DOHH2 (cell line): ENCODE measurements at regions not wholly inside any gene's neighbourhood (a gene's known extent, or its start where the extent isn't known, plus 50 kb on each side); places are given as distances from the start of the nearest gene placed in this dataset.

ENCODE experiments used
- H3F3A ChIP-seq: fragments of 200-600 bp; sonication (generic), shearing (Covaris generic); 2 replicates; pipeline ENCODE4 v1.6.0; 2016; ENCODE audit warnings: antibody characterized with exemption, mild to moderate bottlenecking; ENCODE audit not compliant: control insufficient read depth, insufficient read depth
- H3K27ac ChIP-seq: fragments of 200-600 bp; sonication (generic); 2 replicates; pipeline ENCODE4 v1.5.1; 2014; ENCODE audit warnings: low read depth, mild to moderate bottlenecking, low read length, moderate library complexity
- H3K27me3 ChIP-seq: fragments of 200-600 bp; sonication (generic); 2 replicates; pipeline ENCODE4 v1.6.1; 2014; ENCODE audit warnings: mild to moderate bottlenecking, low read length, mixed read lengths; ENCODE audit not compliant: control insufficient read depth
- H3K36me3 ChIP-seq: fragments of 200-600 bp; sonication (generic); 2 replicates; pipeline ENCODE4 v1.6.1; 2014; ENCODE audit warnings: mild to moderate bottlenecking, low read length, moderate library complexity, mixed read lengths; ENCODE audit not compliant: control insufficient read depth
- H3K4me1 ChIP-seq: fragments of 200-600 bp; sonication (generic); 2 replicates; pipeline ENCODE4 v1.6.1; 2014; ENCODE audit warnings: mild to moderate bottlenecking, low read length, mixed read lengths; ENCODE audit not compliant: control insufficient read depth
- H3K4me2 ChIP-seq: fragments of 200-600 bp; sonication (generic); 2 replicates; pipeline ENCODE4 v1.6.0; 2014; ENCODE audit warnings: mild to moderate bottlenecking, low read length, moderate library complexity
- H3K4me3 ChIP-seq: fragments of 200-600 bp; sonication (generic); 2 replicates; pipeline ENCODE4 v1.5.1; 2014; ENCODE audit warnings: mild to moderate bottlenecking, low read length, mixed read lengths
- H3K79me2 ChIP-seq: fragments of 200-600 bp; sonication (generic); 2 replicates; pipeline ENCODE4 v1.6.1; 2014; ENCODE audit warnings: mild to moderate bottlenecking, low read length, mixed read lengths; ENCODE audit not compliant: control insufficient read depth
- H3K9me2 ChIP-seq: fragments of 200-600 bp; sonication (generic); replicated peaks from 2 replicates; pipeline ENCODE4 v1.6.1; 2014; ENCODE audit warnings: mild to moderate bottlenecking, low read length, mixed read lengths; ENCODE audit not compliant: control insufficient read depth
- H3K9me3 ChIP-seq: fragments of 200-600 bp; sonication (generic); 2 replicates; pipeline ENCODE4 v1.6.1; 2014; ENCODE audit warnings: antibody characterized with exemption, low read length, mixed read lengths; ENCODE audit not compliant: control insufficient read depth, insufficient read depth
- H4K20me1 ChIP-seq: fragments of 200-600 bp; sonication (generic); 2 replicates; pipeline ENCODE4 v1.6.0; 2014; ENCODE audit warnings: low read depth, mild to moderate bottlenecking, antibody characterized with exemption, low read length, moderate library complexity; ENCODE audit not compliant: control insufficient read depth, insufficient read depth
- CTCF ChIP-seq: fragments of 200-600 bp; sonication (generic); IDR thresholded peaks from one replicate; pipeline ENCODE4 v1.5.1; 2014; ENCODE audit warnings: antibody characterized with exemption, mild to moderate bottlenecking, low read depth, low read length; ENCODE audit not compliant: poor library complexity, severe bottlenecking
- EZH2phosphoT487 ChIP-seq: fragments of 200-600 bp; sonication (generic); IDR thresholded peaks from 2 replicates; pipeline ENCODE4 v1.6.1; 2017; ENCODE audit warnings: borderline replicate concordance, mild to moderate bottlenecking, antibody characterized with exemption, low read length, moderate library complexity, mixed read lengths

- H3K36me3 ChIP-seq, result no peaks in the 10 kb centered on the region
- no peaks in the 10 kb centered on the region for H3K9me3 ChIP-seq
- no peak overlapping the region for H3K27ac ChIP-seq
- no peaks in the 10 kb centered on the region for H3K79me2 ChIP-seq
- no peaks in the 10 kb centered on the region for H3K27me3 ChIP-seq
- no peaks in the 10 kb centered on the region for H3K9me2 ChIP-seq
- no peak for TF ChIP-seq EZH2phosphoT487
- TF ChIP-seq CTCF, result no peak
- no peaks in the 10 kb centered on the region for H3F3A ChIP-seq
- no peak overlapping the region for H3K4me3 ChIP-seq
- no peaks in the 10 kb centered on the region for H3K4me1 ChIP-seq
- H4K20me1 ChIP-seq, result no peaks in the 10 kb centered on the region
- no peak overlapping the region for H3K4me2 ChIP-seq
Observed at GRCh38 chrX:45952030-45952429, 593.2 kb downstream of the ZNF674 start.

- no peak for TF ChIP-seq EZH2phosphoT487
- TF ChIP-seq CTCF, result no peak
- no peaks in the 10 kb centered on the region for H4K20me1 ChIP-seq
- no peaks in the 10 kb centered on the region for H3K79me2 ChIP-seq
- no peaks in the 10 kb centered on the region for H3K4me1 ChIP-seq
- no peak overlapping the region for H3K27ac ChIP-seq
- H3K4me3 ChIP-seq, result no peak overlapping the region
- H3F3A ChIP-seq, result no peaks in the 10 kb centered on the region
- H3K9me3 ChIP-seq, result no peaks in the 10 kb centered on the region
- H3K4me2 ChIP-seq, result no peak overlapping the region
- no peaks in the 10 kb centered on the region for H3K9me2 ChIP-seq
- no peaks in the 10 kb centered on the region for H3K27me3 ChIP-seq
- H3K36me3 ChIP-seq, result no peaks in the 10 kb centered on the region
Observed at GRCh38 chrX:45935408-45935807, 609.8 kb downstream of the ZNF674 start.

- no peaks in the 10 kb centered on the region for H3K36me3 ChIP-seq
- TF ChIP-seq EZH2phosphoT487 (no peak), CTCF (no peak)
- no peaks in the 10 kb centered on the region for H3K9me2 ChIP-seq
Observed at GRCh38 chrX:45912316-45912715, 632.9 kb downstream of the ZNF674 start.

GRCh38 chrX:45907786-45908185 is 637.4 kb downstream of the ZNF674 start:
- no peak for TF ChIP-seq EZH2phosphoT487
- no peak for TF ChIP-seq CTCF
- H3K79me2 ChIP-seq, result no peaks in the 10 kb centered on the region
- no peak overlapping the region for H3K4me3 ChIP-seq
- H3K9me2 ChIP-seq, result no peaks in the 10 kb centered on the region
- H4K20me1 ChIP-seq, result no peaks in the 10 kb centered on the region
- no peaks in the 10 kb centered on the region for H3K4me1 ChIP-seq
- no peaks in the 10 kb centered on the region for H3K9me3 ChIP-seq
- no peak overlapping the region for H3K4me2 ChIP-seq
- no peaks in the 10 kb centered on the region for H3K27me3 ChIP-seq
- H3F3A ChIP-seq, result no peaks in the 10 kb centered on the region
- H3K36me3 ChIP-seq, result no peaks in the 10 kb centered on the region
- no peak overlapping the region for H3K27ac ChIP-seq

More at GRCh38 chrX:45912316-45912715, 632.9 kb downstream of the ZNF674 start:
- Histone ChIP-seq H3K4me3 (no peak overlapping the region), H3K4me1 (no peaks in the 10 kb centered on the region), H3K27ac (no peak overlapping the region), H3K27me3 (no peaks in the 10 kb centered on the region), H3K79me2 (no peaks in the 10 kb centered on the region), H3F3A (no peaks in the 10 kb centered on the region), H4K20me1 (no peaks in the 10 kb centered on the region), H3K4me2 (no peak overlapping the region), H3K9me3 (no peaks in the 10 kb centered on the region)
